ENCODE measurements at regions not wholly inside any gene's neighbourhood (a gene's known extent, or its start where the extent isn't known, plus 50 kb on each side); places are given as distances from the start of the nearest gene placed in this dataset.
"Not testable (repeated sequence)": the region's sequence is repeated elsewhere in the genome, so short reads cannot be mapped to it uniquely, and the experiment has no call there.

GRCh38 chr9:33734941-33735835 is 60.2 kb upstream of the PRSS3 start:
- WGBS (ENCODE audit: extremely low coverage, insufficient read length, low lambda C conversion rate) = no CpG with 5 or more reads among the region's 6 CpGs
- DNase-seq; H2BK5ac ChIP-seq (ENCODE audit: insufficient read length, low read length); H3K4me1 ChIP-seq (ENCODE audit: insufficient read depth, low read length); H2BK120ac ChIP-seq (ENCODE audit: low read depth, low read length, poor library complexity, severe bottlenecking); H3K4ac ChIP-seq (ENCODE audit: low read depth, low read length); H3K79me2 ChIP-seq (ENCODE audit: insufficient read depth, low read length); H3K9ac ChIP-seq (ENCODE audit: extremely low read depth, insufficient read length, low read length); H2BK15ac ChIP-seq (ENCODE audit: low read depth, low read length); H2AFZ ChIP-seq (ENCODE audit: low read length); H3K23me2 ChIP-seq (ENCODE audit: insufficient read length, low read depth, low read length, poor library complexity, severe bottlenecking); H3K79me1 ChIP-seq (ENCODE audit: insufficient read depth, low read depth, low read length, poor library complexity, severe bottlenecking); H3K27ac ChIP-seq (ENCODE audit: insufficient read length, low read depth, low read length); H3K9me3 ChIP-seq (ENCODE audit: control insufficient read depth, low read depth, low read length); H2BK20ac ChIP-seq (ENCODE audit: low read depth, low read length, poor library complexity, severe bottlenecking); H4K91ac ChIP-seq (ENCODE audit: insufficient read length, low read depth, low read length); H3K56ac ChIP-seq (ENCODE audit: insufficient read length, low read depth, low read length); H3K23ac ChIP-seq (ENCODE audit: insufficient read length, low read depth, low read length); H4K8ac ChIP-seq (replicated peaks; ENCODE audit: insufficient read length, low read depth, low read length); H3K27me3 ChIP-seq (ENCODE audit: insufficient read depth, low read length); H3K4me2 ChIP-seq (ENCODE audit: insufficient read depth, insufficient read length, low read length); H3T11ph ChIP-seq (ENCODE audit: low read length); H2AK5ac ChIP-seq (ENCODE audit: insufficient read length, low read length); H3K27ac Mint-ChIP-seq; H3K14ac ChIP-seq (ENCODE audit: insufficient read depth, low read length); H3K36me3 Mint-ChIP-seq (ENCODE audit: insufficient read depth in 1 of 3, low read depth in 3 of 3); H2BK12ac ChIP-seq (ENCODE audit: insufficient read length, low read depth, low read length); H3K18ac ChIP-seq (ENCODE audit: insufficient read length, low read depth, low read length); H4K5ac ChIP-seq (ENCODE audit: insufficient read length, low read depth, low read length); H3K9me3 Mint-ChIP-seq; H4K20me1 ChIP-seq (ENCODE audit: control insufficient read depth, insufficient read depth, insufficient read length): not testable (repeated sequence)
- Mint-ChIP-seq H3K4me3 (peak overlapping the region in 1 of 2 experiments; percentile 34; a peak in 1 of 5 replicates), H3K27me3 (ENCODE audit: low read depth) (peaks cover 16% of the 10 kb centered on the region), H3K4me1 (peaks cover 6 to 13% of the 10 kb centered on the region in 2 experiments)
